Esophagus mucosa (tissue), 1 donor: ENCODE measurements at regions not wholly inside any gene's neighbourhood (a gene's known extent, or its start where the extent isn't known, plus 50 kb on each side); places are given as distances from the start of the nearest gene placed in this dataset.

Experiments used
- ATAC-seq: fragments of 200-7000 bp; cut with Tn5 transposase; one replicate; pipeline ENCODE4 v1.9.1; 2020
- donor health status: DM: yes; HTN: yes; CAD: no.

- ATAC-seq = no peak
Measured at GRCh38 chr10:128687927-128688549, 561.8 kb upstream of the MKI67 start.

DNA sequence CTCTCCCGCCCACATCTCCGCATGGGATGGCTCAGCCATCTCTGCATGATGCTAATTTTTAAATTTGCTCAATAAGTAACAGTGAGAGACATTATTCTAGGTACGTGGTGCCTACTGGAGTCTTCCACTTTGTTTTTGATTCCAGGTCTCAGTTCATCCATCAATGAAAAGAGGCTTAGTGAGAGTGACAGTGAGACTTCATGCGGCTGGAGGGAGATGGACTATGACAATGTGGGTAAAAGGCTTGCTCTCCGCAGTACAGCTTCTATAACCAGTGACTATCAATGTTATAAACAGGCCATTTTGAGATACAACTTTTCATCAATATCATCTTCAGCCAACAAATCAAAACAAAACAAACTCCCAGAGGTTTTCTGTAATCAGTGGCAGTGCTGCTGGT, 563.4 kb upstream of the MKI67 start:
- ATAC-seq = no peak

DNA sequence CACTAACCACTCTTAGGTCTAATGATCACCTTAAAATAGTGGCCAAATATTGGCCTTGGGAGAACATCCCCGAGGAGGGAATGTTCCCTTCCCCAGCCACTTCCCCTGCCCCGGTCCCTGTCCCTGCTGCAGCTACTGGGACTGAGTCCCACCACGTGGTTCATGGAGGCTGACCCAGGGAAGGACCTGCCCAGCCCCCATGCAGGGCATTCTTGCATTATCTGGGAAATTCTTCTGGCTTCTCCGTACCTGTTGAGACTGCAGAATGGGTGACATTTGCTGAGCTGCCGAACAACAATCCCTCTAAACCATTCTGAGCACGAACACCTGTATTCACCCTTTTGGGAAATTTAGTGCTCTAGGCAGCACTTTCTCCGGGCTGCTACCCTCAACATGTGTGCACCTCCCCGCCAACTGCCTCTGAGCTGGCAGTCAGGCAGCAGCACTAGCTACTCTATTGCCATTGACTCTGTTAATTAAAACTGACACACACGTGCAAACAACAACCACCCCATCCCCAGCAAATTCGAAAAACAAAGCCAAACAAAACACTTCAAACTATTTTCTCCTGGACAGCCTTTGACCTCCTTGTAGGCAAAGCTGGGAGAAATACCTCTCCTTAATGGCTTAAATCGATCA, 567.4 kb upstream of the MKI67 start:
- ATAC-seq = no peak

- ATAC-seq = no peak
Measured at GRCh38 chr10:128694168-128694850, 568.1 kb upstream of the MKI67 start.

GRCh38 chr10:128694851-128695725, 568.9 kb upstream of the MKI67 start:
- ATAC-seq = no peak

DNA sequence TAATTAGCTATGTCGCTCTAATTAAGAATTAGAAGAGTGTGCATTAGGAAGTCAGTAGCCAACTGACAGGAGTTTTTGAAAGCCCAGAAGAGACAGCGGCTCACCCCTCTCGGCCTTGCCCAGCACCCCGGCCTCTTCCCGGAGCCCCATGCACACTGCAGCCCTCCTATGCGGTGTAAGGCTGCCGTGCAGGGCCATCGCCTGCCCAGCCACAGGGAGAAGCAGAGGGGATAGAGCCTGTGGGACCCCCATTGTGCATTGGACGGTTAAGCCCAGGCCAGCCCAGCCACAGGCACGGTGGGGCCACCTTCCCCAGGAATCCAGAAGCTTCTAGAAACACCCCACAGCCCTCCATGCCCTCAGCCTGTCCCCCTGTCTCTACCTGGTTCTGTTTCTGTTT, 569.7 kb upstream of the MKI67 start:
- no peak for ATAC-seq

- no peak for ATAC-seq
Measured at GRCh38 chr10:128697437-128697836, 571.2 kb upstream of the MKI67 start.

- no peak for ATAC-seq
Measured at GRCh38 chr10:128701381-128701780, 575.2 kb upstream of the MKI67 start.

GRCh38 chr10:128701837-128702236, 575.6 kb upstream of the MKI67 start:
- ATAC-seq = no peak

- ATAC-seq = no peak
Measured at GRCh38 chr10:128704716-128705115, 578.5 kb upstream of the MKI67 start.

GRCh38 chr10:128708182-128708581, 582.0 kb upstream of the MKI67 start:
- no peak for ATAC-seq

- ATAC-seq = no peak
Measured at GRCh38 chr10:128709686-128710085, 583.5 kb upstream of the MKI67 start.

- no peak for ATAC-seq
Measured at GRCh38 chr10:128710098-128710797, 584.0 kb upstream of the MKI67 start.

GRCh38 chr10:128710798-128711183, 584.6 kb upstream of the MKI67 start:
- ATAC-seq = no peak

GRCh38 chr10:128711806-128712205, 585.6 kb upstream of the MKI67 start:
- no peak for ATAC-seq

DNA sequence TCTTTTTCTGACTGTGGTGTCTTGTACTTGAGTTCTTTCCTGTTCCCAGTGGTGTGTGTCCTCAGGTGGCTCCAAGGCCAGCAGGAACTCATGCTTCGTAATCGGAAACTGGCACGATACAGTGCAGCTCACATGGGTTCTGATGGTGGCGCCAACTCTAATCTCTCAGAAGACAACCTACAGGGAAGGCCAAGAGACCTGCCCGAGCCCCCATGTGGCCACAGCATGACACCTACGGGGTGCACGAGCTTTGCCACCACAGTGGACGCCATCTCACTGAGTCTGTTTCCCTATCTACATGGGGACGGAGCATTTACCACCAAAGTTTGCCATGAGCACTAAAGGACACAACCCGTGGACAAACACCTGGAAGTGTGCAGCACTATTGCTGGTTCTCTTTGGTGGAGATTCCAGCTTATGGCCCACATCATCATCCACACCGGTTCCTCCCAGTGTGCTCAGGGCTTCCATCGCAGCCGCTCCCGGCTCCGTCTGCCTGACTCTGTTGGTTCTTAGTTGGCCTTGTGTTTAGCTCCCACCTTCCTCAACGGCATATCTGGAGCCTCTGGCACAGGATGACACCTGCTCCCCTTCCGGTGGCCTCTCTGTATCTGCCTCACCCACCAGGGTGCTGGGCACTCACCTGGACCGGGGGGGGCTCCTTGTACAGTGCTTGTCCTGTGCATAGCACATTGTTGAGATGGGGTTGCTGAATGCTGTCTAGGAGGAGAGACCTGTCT, 586.6 kb upstream of the MKI67 start:
- no peak for ATAC-seq

GRCh38 chr10:128713471-128713870, 587.2 kb upstream of the MKI67 start:
- ATAC-seq = no peak

DNA sequence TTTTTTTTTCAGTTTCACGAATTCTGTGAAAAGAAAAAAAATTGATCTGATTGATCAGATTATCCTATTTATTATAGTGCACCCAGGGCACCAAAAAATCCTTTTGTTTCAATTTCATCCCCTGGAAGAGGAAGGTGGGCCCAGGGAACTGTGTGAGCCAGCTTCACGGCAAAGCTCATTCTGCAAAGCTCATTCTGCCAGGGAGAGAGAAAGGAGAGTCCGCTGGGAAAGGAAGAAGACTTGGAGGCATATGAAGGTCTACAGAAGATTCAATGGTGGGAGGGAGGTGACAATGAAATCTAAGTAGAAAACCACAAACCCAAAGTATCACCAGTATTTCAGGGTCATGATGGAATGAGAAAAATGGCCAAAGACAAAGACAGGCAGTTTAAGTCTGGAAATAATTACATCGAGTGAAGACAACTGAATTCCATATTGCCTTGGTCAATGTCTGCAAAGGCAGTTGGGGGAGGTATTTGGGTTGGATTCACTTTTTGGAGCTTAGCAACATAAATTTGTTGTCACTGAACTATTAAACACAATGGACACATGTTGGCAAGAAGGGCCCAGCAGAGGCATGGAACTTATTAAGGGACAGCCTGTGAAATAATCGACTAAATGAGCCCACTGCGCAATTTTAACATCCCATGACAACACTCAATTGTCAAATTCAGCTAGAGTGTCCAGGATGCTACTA, 587.8 kb upstream of the MKI67 start:
- ATAC-seq = no peak

- ATAC-seq = no peak
Measured at GRCh38 chr10:128714644-128715415, 588.6 kb upstream of the MKI67 start.

DNA sequence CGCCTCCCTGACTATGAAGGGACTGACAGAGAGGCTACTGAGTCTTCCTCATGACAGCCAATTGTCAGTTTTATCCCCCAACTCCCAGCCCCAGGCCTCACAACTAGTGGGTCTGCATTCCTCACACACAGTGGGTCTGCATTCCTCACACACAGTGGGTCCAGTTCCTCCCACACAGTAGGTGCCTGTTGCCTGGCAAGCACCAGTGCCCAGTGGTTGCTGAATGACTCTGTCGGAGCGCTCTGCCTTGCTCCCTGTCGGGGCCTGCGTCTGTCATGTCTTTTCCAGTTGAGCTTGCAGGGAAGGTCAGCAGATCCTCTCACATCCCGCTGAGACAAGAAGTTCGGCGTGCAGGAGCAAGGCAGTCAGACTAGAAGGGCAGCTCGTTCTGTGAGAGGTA, 590.0 kb upstream of the MKI67 start:
- ATAC-seq = no peak
